IMR-90 (cell line): ENCODE measurements at regions not wholly inside any gene's neighbourhood (a gene's known extent, or its start where the extent isn't known, plus 50 kb on each side); places are given as distances from the start of the nearest gene placed in this dataset.
"Not testable (repeated sequence)": the region's sequence is repeated elsewhere in the genome, so short reads cannot be mapped to it uniquely, and the experiment has no call there.

Source experiments
- ATAC-seq: fragments of 200-7000 bp; cut with Tn5 transposase; 2 replicates; pipeline ENCODE4 v1.9.1; 2020; ENCODE audit warnings: low read depth, mild to moderate bottlenecking, moderate library complexity
- BruUV-seq: library from RNA; stranded (reverse); fragments of 400-500 nt; replicated peaks from 2 replicates; lab custom pipeline; 2021; lab: Mats Ljungman, UMichigan
- CTCF ChIA-PET: fragments of 300-600 bp; formaldehyde crosslinking; extraction: SDS; loops from one replicate; lab custom pipeline; 2021; ENCODE audit warnings: antibody characterized with exemption; lab: Yijun Ruan, JAX
- POLR2A ChIA-PET: fragments of 300-600 bp; sonication (Branson Sonifier 250); formaldehyde crosslinking; loops from one replicate; lab custom pipeline; 2022; ENCODE audit warnings: antibody characterized with exemption; ENCODE audit not compliant: unreplicated experiment; lab: Charles Lee
- DNase-seq: peaks from one replicate; pipeline ENCODE4 v3.0.0; 2013
- H2AFZ ChIP-seq: replicated peaks from 2 replicates; pipeline ENCODE3; 2013; ENCODE audit warnings: low read length, mild to moderate bottlenecking; ENCODE audit not compliant: poor library complexity
- H2AK5ac ChIP-seq: 2 replicates; pipeline ENCODE4 v1.6.1; 2013; ENCODE audit warnings: low read depth, low read length, inconsistent platforms
- H2AK9ac ChIP-seq: replicated peaks from 2 replicates; pipeline ENCODE3; 2013; ENCODE audit warnings: mild to moderate bottlenecking, low read depth, low read length, moderate library complexity; ENCODE audit not compliant: poor library complexity
- H2BK120ac ChIP-seq: 2 replicates; pipeline ENCODE4 v1.6.1; 2013; ENCODE audit warnings: low read depth, low read length, inconsistent platforms
- H2BK15ac ChIP-seq: 3 replicates; pipeline ENCODE4 v1.6.1; 2013; ENCODE audit warnings: low read depth, low read length, inconsistent platforms
- H2BK20ac ChIP-seq: 2 replicates; pipeline ENCODE4 v1.6.1; 2013; ENCODE audit warnings: low read depth, mild to moderate bottlenecking, inconsistent platforms, low read length, moderate library complexity
- H2BK5ac ChIP-seq: 2 replicates; pipeline ENCODE4 v1.6.1; 2013; ENCODE audit warnings: mild to moderate bottlenecking, low read depth, low read length, inconsistent platforms; ENCODE audit not compliant: poor library complexity, severe bottlenecking
- H3K14ac ChIP-seq: replicated peaks from 2 replicates; pipeline ENCODE4 v1.6.1; 2013; ENCODE audit warnings: low read depth, low read length, inconsistent platforms
- H3K18ac ChIP-seq: 2 replicates; pipeline ENCODE4 v1.6.1; 2013; ENCODE audit warnings: low read depth, low read length, control low read depth
- H3K23ac ChIP-seq: 2 replicates; pipeline ENCODE4 v1.6.1; 2013; ENCODE audit warnings: low read depth, low read length, inconsistent platforms
- H3K27ac ChIP-seq: 2 replicates; pipeline ENCODE4 v1.5.1; 2013; ENCODE audit warnings: mild to moderate bottlenecking, control low read depth, low read length; ENCODE audit not compliant: insufficient read depth
- H3K27me3 ChIP-seq: 2 replicates; pipeline ENCODE4 v1.6.1; 2013; ENCODE audit warnings: low read length; ENCODE audit not compliant: control insufficient read depth, insufficient read depth
- H3K36me3 ChIP-seq: 2 replicates; pipeline ENCODE4 v1.6.1; 2013; ENCODE audit warnings: low read length, mixed read lengths; ENCODE audit not compliant: control insufficient read depth, insufficient read depth
- H3K4ac ChIP-seq: 2 replicates; pipeline ENCODE4 v1.6.1; 2013; ENCODE audit warnings: low read depth, low read length, inconsistent platforms
- H3K4me1 ChIP-seq: 2 replicates; pipeline ENCODE4 v1.6.1; 2013; ENCODE audit warnings: low read length, mixed read lengths; ENCODE audit not compliant: control insufficient read depth, insufficient read depth
- H3K4me2 ChIP-seq: 2 replicates; pipeline ENCODE4 v1.6.1; 2013; ENCODE audit warnings: low read depth, mild to moderate bottlenecking, control low read depth, low read length, moderate library complexity
- H3K4me3 ChIP-seq: 2 replicates; pipeline ENCODE4 v1.5.1; 2013; ENCODE audit warnings: low read depth, mild to moderate bottlenecking, control low read depth, low read length, moderate library complexity; ENCODE audit not compliant: insufficient read depth
- H3K56ac ChIP-seq: 2 replicates; pipeline ENCODE4 v1.6.1; 2013; ENCODE audit warnings: low read length, inconsistent platforms; ENCODE audit not compliant: insufficient read depth; ENCODE audit errors: extremely low read depth
- H3K79me1 ChIP-seq, 2 experiments: 2 replicates each; pipeline ENCODE4 v1.6.1; 2013; ENCODE audit warnings: low read length in 2 of 2, inconsistent platforms in 1 of 2, low read depth in 1 of 2
- H3K9ac ChIP-seq: 2 replicates; pipeline ENCODE4 v1.6.1; 2013; ENCODE audit warnings: low read depth, low read length, control low read depth
- H3K9me1 ChIP-seq: 2 replicates; pipeline ENCODE4 v1.6.1; 2013; ENCODE audit warnings: low read length, inconsistent platforms; ENCODE audit not compliant: insufficient read depth
- H3K9me3 ChIP-seq: 2 replicates; pipeline ENCODE4 v1.6.1; 2013; ENCODE audit warnings: low read length; ENCODE audit not compliant: control insufficient read depth, insufficient read depth
- H4K20me1 ChIP-seq: 2 replicates; pipeline ENCODE4 v1.6.1; 2013; ENCODE audit warnings: low read length, inconsistent platforms; ENCODE audit not compliant: insufficient read depth
- H4K5ac ChIP-seq: 2 replicates; pipeline ENCODE4 v1.6.1; 2013; ENCODE audit warnings: mild to moderate bottlenecking, low read depth, low read length, control low read depth
- H4K8ac ChIP-seq, 2 experiments: 2 replicates each; pipeline ENCODE4 v1.6.1; 2013; ENCODE audit warnings: low read depth in 2 of 2, low read length in 2 of 2, control low read depth in 1 of 2, inconsistent platforms in 1 of 2
- H4K91ac ChIP-seq: 2 replicates; pipeline ENCODE4 v1.6.1; 2013; ENCODE audit warnings: low read depth, low read length, inconsistent platforms; ENCODE audit not compliant: insufficient read depth
- WGBS, 2 experiments: methylation state at CpG; one replicate each; pipeline versions ENCODE4 v1.1.5 to v1.1.7; 2013; ENCODE audit warnings: missing lambda C conversion rate in 2 of 2; ENCODE audit not compliant: insufficient read length in 1 of 2; ENCODE audit errors: extremely low coverage in 2 of 2; 5-methylcytosine and 5-hydroxymethylcytosine counted together
- dilution Hi-C: fragments of 300-500 bp; cut with HindIII; formaldehyde crosslinking; loops from one replicate; pipeline ENCODE4 v1.14.3; 2018; ENCODE audit warnings: low sequenced_read_pairs; ENCODE audit not compliant: unreplicated experiment
- in situ Hi-C: fragments of 300-500 bp; cut with MboI; formaldehyde crosslinking; loops from 3 replicates; pipeline ENCODE4 v1.14.3; 2019; ENCODE audit warnings: low sequenced_read_pairs, inconsistent platforms, mixed read lengths
- intact Hi-C: fragments of 100-400 bp; cut with micrococcal nuclease; formaldehyde crosslinking; loops from 2 replicates; pipeline ENCODE4 v1.10.0; 2022

DNA sequence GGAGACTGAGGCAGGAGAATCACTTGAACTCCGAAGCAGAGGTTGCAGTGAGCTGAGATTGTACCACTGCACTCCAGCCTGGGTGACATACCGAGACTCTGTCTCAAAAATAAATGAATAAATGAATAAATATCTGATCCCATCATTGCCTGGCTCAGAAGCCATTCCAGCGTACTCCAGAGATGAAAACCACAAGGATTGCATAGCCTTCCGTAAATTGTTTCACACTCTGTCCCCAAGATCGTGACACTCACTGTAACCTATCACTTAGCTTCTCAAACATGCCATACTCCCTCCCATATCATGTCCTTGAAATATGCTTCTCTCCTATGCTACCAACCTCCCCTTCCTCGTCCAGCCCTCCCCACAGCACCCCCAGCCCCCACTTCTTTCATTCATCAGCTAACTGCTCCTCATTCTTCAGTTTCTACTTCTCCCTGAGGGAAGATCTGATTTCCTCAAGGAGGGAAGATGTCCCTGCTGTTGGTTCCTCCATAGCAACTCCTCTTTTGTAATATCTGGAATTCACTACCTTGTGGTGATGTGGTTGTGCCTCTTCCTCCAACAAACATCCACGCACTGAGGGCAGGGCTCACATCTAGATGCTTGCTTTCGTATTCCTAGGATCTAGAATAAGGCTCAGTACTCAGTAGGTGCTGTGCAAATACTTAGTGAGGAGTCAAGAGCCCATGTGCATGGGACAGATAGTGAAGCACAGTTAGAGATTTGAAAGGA lies 744.9 kb upstream of the TPTE start:
- intact Hi-C loops, H3K4me2 ChIP-seq, H3K79me1 ChIP-seq, H3K27me3 ChIP-seq, H3K4me1 ChIP-seq, ATAC-seq, H4K8ac ChIP-seq, BruUV-seq, DNase-seq, dilution Hi-C loops, H3K9ac ChIP-seq, H2BK15ac ChIP-seq, H2AK9ac ChIP-seq, H3K27ac ChIP-seq, H3K4me3 ChIP-seq, in situ Hi-C loops, H2BK20ac ChIP-seq, H3K14ac ChIP-seq, CTCF ChIA-PET, H3K36me3 ChIP-seq, H3K18ac ChIP-seq, H3K23ac ChIP-seq, H3K9me1 ChIP-seq, H3K56ac ChIP-seq, POLR2A ChIA-PET, H3K4ac ChIP-seq, H2BK120ac ChIP-seq, H2AK5ac ChIP-seq, H4K5ac ChIP-seq, H2BK5ac ChIP-seq, H4K20me1 ChIP-seq, H4K91ac ChIP-seq, H2AFZ ChIP-seq: not testable (repeated sequence)
- 35% methylated on average over 3 of the region's 8 CpGs; no CpG with 5 or more reads in 1 of the 2 experiments for WGBS, 2 experiments
- H3K9me3 ChIP-seq = peaks cover 41% of the 10 kb centered on the region

DNA sequence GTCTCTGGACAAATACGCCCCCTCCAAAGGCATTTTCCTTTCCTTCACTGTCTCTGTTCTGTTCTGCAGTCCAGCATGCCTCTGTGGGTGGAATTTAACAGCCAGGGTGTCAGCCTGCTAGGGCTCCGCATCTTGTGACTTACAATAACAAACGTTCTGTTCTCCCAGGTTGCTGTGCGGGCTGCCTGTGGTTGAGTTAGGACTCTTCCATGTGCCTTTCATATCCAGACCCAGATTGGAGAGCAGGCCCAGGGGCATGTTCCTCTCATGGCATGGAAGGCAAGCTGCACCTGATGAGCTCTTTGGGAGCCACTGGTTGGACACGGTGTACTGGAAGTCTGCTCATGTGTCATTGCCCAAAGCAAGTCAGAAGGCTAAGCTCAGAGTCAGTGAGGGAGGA lies 742.8 kb upstream of the TPTE start:
- H2AFZ ChIP-seq, H2BK5ac ChIP-seq, H3K9ac ChIP-seq, H4K20me1 ChIP-seq, H2AK9ac ChIP-seq, H3K36me3 ChIP-seq, H4K5ac ChIP-seq, H3K14ac ChIP-seq, H3K56ac ChIP-seq, H2BK15ac ChIP-seq, H2BK120ac ChIP-seq, H3K4me1 ChIP-seq, in situ Hi-C loops, H4K8ac ChIP-seq, intact Hi-C loops, POLR2A ChIA-PET, BruUV-seq, ATAC-seq, CTCF ChIA-PET, DNase-seq, H3K27me3 ChIP-seq, H4K91ac ChIP-seq, H3K18ac ChIP-seq, H3K9me1 ChIP-seq, H3K23ac ChIP-seq, H3K27ac ChIP-seq, H3K4me3 ChIP-seq, H2AK5ac ChIP-seq, H2BK20ac ChIP-seq, H3K4me2 ChIP-seq, H3K79me1 ChIP-seq, H3K4ac ChIP-seq, dilution Hi-C loops: not testable (repeated sequence)
- WGBS, 2 experiments = 28% methylated on average over 2 of the region's 5 CpGs; no CpG with 5 or more reads in 1 of the 2 experiments
- peaks cover 30% of the 10 kb centered on the region for H3K9me3 ChIP-seq
